Tibial nerve (tissue), 4 donors: ENCODE measurements at regions not wholly inside any gene's neighbourhood (a gene's known extent, or its start where the extent isn't known, plus 50 kb on each side); places are given as distances from the start of the nearest gene placed in this dataset.

ENCODE experiments used
- DNase-seq, 2 donors: peaks; one replicate each; pipeline ENCODE4 v3.0.0-alpha.2; 2019; ENCODE audit warnings: low spot score in 2 of 2
- H3K27ac ChIP-seq, 4 donors: fragments of 200-600 bp; sonication (generic) in 3 of 4; one replicate each; pipeline ENCODE4 v1.5.1; 2017 to 2019; ENCODE audit warnings: mild to moderate bottlenecking in 1 of 4
- H3K27me3 ChIP-seq, 2 donors: fragments of 200-600 bp; sonication (generic) in 1 of 2; one replicate each; pipeline versions ENCODE4 v1.5.1 to v1.6.0; 2017 to 2019
- H3K36me3 ChIP-seq, 3 donors: fragments of 200-600 bp; sonication (generic); one replicate each; pipeline ENCODE4 v1.5.1; 2018 to 2019
- H3K4me1 ChIP-seq, 4 donors: fragments of 200-600 bp; sonication (generic) in 3 of 4; one replicate each; pipeline ENCODE4 v1.5.1; 2017 to 2019
- H3K4me3 ChIP-seq, 4 donors: fragments of 200-600 bp; sonication (generic) in 3 of 4; one replicate each; pipeline ENCODE4 v1.5.1; 2017 to 2019; ENCODE audit warnings: mild to moderate bottlenecking in 1 of 4, moderate library complexity in 1 of 4
- H3K9me3 ChIP-seq, 4 donors: fragments of 200-600 bp; sonication (generic) in 3 of 4; one replicate each; pipeline ENCODE4 v1.5.1; 2017 to 2019
- EP300 ChIP-seq, 2 donors: sonication (generic); formaldehyde crosslinking; IDR thresholded peaks; one replicate each; pipeline ENCODE4 v1.6.1; 2017; ENCODE audit warnings: antibody characterized with exemption in 2 of 2, mild to moderate bottlenecking in 1 of 2
- POLR2A ChIP-seq, 2 donors: fragments of 450-650 bp; IDR thresholded peaks; one replicate each; pipeline ENCODE4 v1.6.1; 2017; ENCODE audit warnings: antibody characterized with exemption in 2 of 2, mild to moderate bottlenecking in 2 of 2, moderate library complexity in 2 of 2
- WGBS, 2 donors: methylation state at CpG; one replicate each; pipeline ENCODE4 v1.1.5; 2018; 5-methylcytosine and 5-hydroxymethylcytosine counted together
- TF ChIP-seq, protein P1 (sequence below), 5 experiments: fragments of 200-600 bp in 3 of 5; fragments of 450-650 bp in 2 of 5; sonication (generic) in 3 of 5; IDR thresholded peaks; one replicate each; pipeline ENCODE4 v1.5.1; 2016 to 2019; ENCODE audit warnings: antibody characterized with exemption in 5 of 5, mild to moderate bottlenecking in 3 of 5, moderate library complexity in 2 of 5

DNA sequence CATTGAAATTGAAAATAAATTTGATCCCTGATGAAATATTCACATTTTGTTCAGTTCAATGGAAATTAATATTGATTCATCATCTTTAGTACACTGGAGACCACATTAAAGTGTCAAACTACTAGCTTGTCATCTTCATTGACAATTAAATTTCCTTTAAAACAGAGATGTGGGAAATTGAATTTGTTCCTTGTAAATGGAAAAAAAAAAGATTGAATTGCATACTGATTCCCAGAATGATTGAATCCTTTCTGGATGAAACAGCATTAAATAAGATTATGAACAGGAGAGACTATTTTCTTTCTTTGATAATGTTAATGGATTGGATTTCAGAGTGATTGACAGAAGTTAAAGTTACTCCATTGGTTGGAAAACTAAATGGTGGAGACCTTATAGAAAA lies 241.3 kb upstream of the CNTNAP2 start:
- Histone ChIP-seq H3K9me3 (no peaks in the 10 kb centered on the region), H3K27ac (no peak overlapping the region), H3K4me3 (no peak overlapping the region), H3K36me3 (no peaks in the 10 kb centered on the region), H3K4me1 (no peaks in the 10 kb centered on the region), H3K27me3 (no peaks in the 10 kb centered on the region)
- DNase-seq, result no peak
- TF ChIP-seq POLR2A (IDR thresholded peaks at IDR 0.05), result no peak
- TF ChIP-seq EP300 (IDR thresholded peaks at IDR 0.05), result no peak
- TF ChIP-seq, protein P1, sequence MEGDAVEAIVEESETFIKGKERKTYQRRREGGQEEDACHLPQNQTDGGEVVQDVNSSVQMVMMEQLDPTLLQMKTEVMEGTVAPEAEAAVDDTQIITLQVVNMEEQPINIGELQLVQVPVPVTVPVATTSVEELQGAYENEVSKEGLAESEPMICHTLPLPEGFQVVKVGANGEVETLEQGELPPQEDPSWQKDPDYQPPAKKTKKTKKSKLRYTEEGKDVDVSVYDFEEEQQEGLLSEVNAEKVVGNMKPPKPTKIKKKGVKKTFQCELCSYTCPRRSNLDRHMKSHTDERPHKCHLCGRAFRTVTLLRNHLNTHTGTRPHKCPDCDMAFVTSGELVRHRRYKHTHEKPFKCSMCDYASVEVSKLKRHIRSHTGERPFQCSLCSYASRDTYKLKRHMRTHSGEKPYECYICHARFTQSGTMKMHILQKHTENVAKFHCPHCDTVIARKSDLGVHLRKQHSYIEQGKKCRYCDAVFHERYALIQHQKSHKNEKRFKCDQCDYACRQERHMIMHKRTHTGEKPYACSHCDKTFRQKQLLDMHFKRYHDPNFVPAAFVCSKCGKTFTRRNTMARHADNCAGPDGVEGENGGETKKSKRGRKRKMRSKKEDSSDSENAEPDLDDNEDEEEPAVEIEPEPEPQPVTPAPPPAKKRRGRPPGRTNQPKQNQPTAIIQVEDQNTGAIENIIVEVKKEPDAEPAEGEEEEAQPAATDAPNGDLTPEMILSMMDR (IDR thresholded peaks at IDR 0.05), result no peak

DNA sequence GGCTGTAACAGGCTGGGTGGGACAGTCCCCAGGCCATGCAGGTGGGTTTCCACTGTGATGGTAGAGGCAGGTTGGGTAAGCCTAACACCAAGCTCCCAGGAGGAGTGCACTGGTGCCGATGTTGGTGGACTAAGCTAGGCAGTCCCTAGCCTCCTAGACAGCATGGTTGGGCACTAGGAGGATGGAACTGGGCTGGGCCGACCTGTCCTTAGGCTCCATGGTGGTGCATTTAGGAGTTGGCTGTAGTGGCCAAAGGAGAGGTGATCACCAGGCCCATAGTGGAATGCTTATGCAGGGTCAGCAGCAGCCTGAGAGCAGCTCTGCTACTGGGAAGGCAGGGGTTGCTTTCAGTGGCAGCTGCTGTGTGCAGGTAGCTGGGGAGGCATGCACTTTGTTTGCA lies 247.7 kb upstream of the CNTNAP2 start:
- Histone ChIP-seq H3K27me3 (no peaks in the 10 kb centered on the region), H3K4me1 (no peaks in the 10 kb centered on the region), H3K27ac (no peak overlapping the region), H3K9me3 (peaks cover 0 to 21% (median 0%) of the 10 kb centered on the region in 4 donors), H3K36me3 (no peaks in the 10 kb centered on the region), H3K4me3 (no peak overlapping the region)
- TF ChIP-seq POLR2A (IDR thresholded peaks at IDR 0.05), result no peak
- TF ChIP-seq, protein P1 (IDR thresholded peaks at IDR 0.05), result no peak
- TF ChIP-seq EP300 (IDR thresholded peaks at IDR 0.05), result no peak
- no peak for DNase-seq
- 84 to 100% methylated on average over 2 of the region's 2 CpGs for WGBS, 2 donors

DNA sequence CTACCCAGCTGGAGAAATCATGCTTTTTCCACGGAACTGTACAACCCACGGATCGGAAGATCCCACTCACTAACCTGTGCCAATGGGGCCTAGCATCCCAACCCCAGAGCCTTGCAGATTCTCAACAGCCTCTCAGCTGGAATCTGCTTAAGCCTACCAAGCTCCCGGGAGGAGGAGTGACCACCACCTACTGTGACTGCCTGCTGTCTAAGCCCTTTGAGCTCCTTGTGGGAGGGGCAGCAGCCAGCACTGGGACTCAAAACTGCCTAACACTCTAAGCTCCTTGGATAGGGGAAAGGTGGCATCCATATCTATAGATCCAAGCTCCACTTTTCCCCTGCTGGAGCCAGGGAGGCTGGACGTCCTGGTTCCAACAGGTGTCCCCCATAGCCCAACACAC lies 254.4 kb upstream of the CNTNAP2 start:
- 83 to 88% methylated on average over 4 to 5 of the region's 5 CpGs for WGBS, 2 donors
- peaks cover 0 to 11% (median 0%) of the 10 kb centered on the region in 4 donors for H3K9me3 ChIP-seq
- TF ChIP-seq, protein P1 (IDR thresholded peaks at IDR 0.05), result no peak
- TF ChIP-seq EP300 (IDR thresholded peaks at IDR 0.05), result no peak
- TF ChIP-seq POLR2A (IDR thresholded peaks at IDR 0.05), result no peak
- H3K4me3 ChIP-seq, result no peak overlapping the region
- H3K4me1 ChIP-seq, result no peaks in the 10 kb centered on the region
- DNase-seq, result no peak
- H3K27ac ChIP-seq, result no peak overlapping the region
- H3K27me3 ChIP-seq, result no peaks in the 10 kb centered on the region
- no peaks in the 10 kb centered on the region for H3K36me3 ChIP-seq

DNA sequence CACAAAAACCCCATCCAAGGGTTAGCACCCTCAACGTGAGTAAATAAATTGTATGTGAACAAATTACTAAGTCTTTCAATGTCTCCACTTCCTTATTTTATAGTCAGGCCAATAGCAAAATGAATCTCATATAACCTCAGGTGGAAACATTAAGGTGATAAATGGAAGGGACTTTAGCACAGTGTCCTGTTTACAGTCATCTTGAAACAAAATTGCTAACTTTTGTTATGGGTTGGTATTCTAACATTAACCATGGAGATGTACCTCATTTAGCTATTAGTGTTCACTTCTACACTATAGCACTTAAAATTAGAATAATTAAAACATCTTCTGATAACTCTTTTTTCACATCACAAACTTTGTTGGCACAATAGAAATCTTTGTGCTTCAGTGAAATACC lies 255.8 kb upstream of the CNTNAP2 start:
- no peak overlapping the region for H3K27ac ChIP-seq
- TF ChIP-seq, protein P1 (IDR thresholded peaks at IDR 0.05), result no peak
- TF ChIP-seq POLR2A (IDR thresholded peaks at IDR 0.05), result no peak
- TF ChIP-seq EP300 (IDR thresholded peaks at IDR 0.05), result no peak
- no peak for DNase-seq
- no peaks in the 10 kb centered on the region for H3K27me3 ChIP-seq
- H3K4me1 ChIP-seq, result no peaks in the 10 kb centered on the region
- no peaks in the 10 kb centered on the region for H3K36me3 ChIP-seq
- H3K4me3 ChIP-seq, result no peak overlapping the region
- peaks cover 0 to 7% (median 0%) of the 10 kb centered on the region in 4 donors for H3K9me3 ChIP-seq
- WGBS, 2 donors, result 59 to 64% methylated on average over 1 of the region's 1 CpG

DNA sequence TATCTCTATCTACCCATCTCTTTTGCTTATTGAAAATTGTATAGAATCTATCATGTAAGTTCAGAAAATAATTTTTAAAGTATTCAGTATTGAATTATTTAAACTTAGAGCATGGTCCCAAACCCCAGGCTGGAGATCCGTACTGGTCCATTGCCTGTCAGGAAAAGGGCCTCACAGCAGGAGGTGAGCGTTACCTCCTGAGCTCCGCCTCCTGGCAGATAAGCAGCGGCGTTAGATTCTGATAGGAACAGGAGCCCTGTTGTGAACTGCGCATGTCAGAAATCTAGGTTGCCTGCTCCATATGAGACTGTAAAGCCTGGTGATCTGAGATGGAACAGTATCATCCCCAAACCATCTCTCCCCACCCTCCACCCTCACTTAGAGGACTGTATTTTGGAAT lies 266.0 kb upstream of the CNTNAP2 start:
- Histone ChIP-seq H3K9me3 (peaks cover 0 to 12% (median 0%) of the 10 kb centered on the region in 4 donors), H3K27ac (no peak overlapping the region), H3K27me3 (no peaks in the 10 kb centered on the region), H3K36me3 (no peaks in the 10 kb centered on the region), H3K4me1 (no peaks in the 10 kb centered on the region), H3K4me3 (no peak overlapping the region)
- WGBS, 2 donors, result 88 to 89% methylated on average over 6 of the region's 6 CpGs
- no peak for TF ChIP-seq POLR2A (IDR thresholded peaks at IDR 0.05)
- TF ChIP-seq EP300 (IDR thresholded peaks at IDR 0.05), result no peak
- TF ChIP-seq, protein P1 (IDR thresholded peaks at IDR 0.05), result no peak
- no peak for DNase-seq
